ENCODE measurements at regions not wholly inside any gene's neighbourhood (a gene's known extent, or its start where the extent isn't known, plus 50 kb on each side); places are given as distances from the start of the nearest gene placed in this dataset.

GRCh38 chr14:89618811-89619551 lies 201.9 kb upstream of the FOXN3 start:
- ChIA-PET POLR2A (interaction anchor here (0.6 kb wide), 1 partner anchor 193 kb away, joined by 5 read pairs; no protein-coding TSS in a partner anchor), CTCF (interaction anchor here (1.2 kb wide), 1 partner anchor 296 kb away, joined by 3 read pairs; no protein-coding TSS in a partner anchor)
- TF ChIP-seq CTCF (IDR thresholded peaks at IDR 0.05; ENCODE audit: low read depth, low read length) = no peak
- DNase-seq (ENCODE audit: low read depth, low spot score) = no peak
- Histone ChIP-seq H3K27ac (ENCODE audit: low read depth, low read length) (no peak overlapping the region), H3K27me3 (ENCODE audit: control insufficient read depth, insufficient read depth, low read length) (no peaks in the 10 kb centered on the region), H3K9me3 (ENCODE audit: control insufficient read depth, insufficient read depth, low read length) (no peaks in the 10 kb centered on the region; the same call in 1 of the 2 replicates), H3K4me3 (ENCODE audit: low read depth, low read length) (peak overlapping the region; percentile 82)

DNA sequence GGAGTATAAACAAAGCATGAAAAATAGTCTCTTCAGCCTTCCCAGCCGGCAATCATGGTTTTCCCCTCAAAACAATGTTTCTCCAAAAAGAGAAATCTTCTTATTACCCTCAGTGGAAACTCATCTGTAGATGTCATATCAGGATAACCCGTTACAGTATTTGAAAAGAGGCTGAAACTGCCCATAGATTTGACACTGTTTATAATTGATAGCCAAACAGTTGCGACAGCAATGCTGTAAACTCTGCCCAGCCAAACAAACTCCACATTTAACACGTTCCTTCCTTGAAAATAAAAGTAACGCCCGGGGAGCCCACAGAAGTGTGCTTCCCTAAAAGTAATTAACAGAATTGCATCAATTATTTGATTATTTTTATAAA lies 201.3 kb upstream of the FOXN3 start:
- POLR2A ChIA-PET = interaction anchor here (0.5 to 0.6 kb wide), 2 partner anchors 84 to 624 kb away, joined by 4 read pairs; no protein-coding TSS in a partner anchor
- Histone ChIP-seq H3K27me3 (ENCODE audit: control insufficient read depth, insufficient read depth, low read length) (no peaks in the 10 kb centered on the region), H3K27ac (ENCODE audit: low read depth, low read length) (no peak overlapping the region), H3K9me3 (ENCODE audit: control insufficient read depth, insufficient read depth, low read length) (no peaks in the 10 kb centered on the region; the same call in 1 of the 2 replicates), H3K4me3 (ENCODE audit: low read depth, low read length) (peak overlapping the region; percentile 82)
- no peak for TF ChIP-seq CTCF (IDR thresholded peaks at IDR 0.05; ENCODE audit: low read depth, low read length)
- CTCF ChIA-PET = interaction anchor here (1.0 kb wide), 1 partner anchor 297 kb away, joined by 4 read pairs; no protein-coding TSS in a partner anchor
- DNase-seq (ENCODE audit: low read depth, low spot score) = no peak

- Histone ChIP-seq H3K27me3 (ENCODE audit: control insufficient read depth, insufficient read depth, low read length) (no peaks in the 10 kb centered on the region), H3K4me3 (ENCODE audit: low read depth, low read length) (peak overlapping the region; percentile 82), H3K27ac (ENCODE audit: low read depth, low read length) (peak overlapping the region; percentile 59), H3K9me3 (ENCODE audit: control insufficient read depth, insufficient read depth, low read length) (no peaks in the 10 kb centered on the region; the same call in 1 of the 2 replicates)
- no peak for DNase-seq (ENCODE audit: low read depth, low spot score)
- POLR2A ChIA-PET = interaction anchor here (0.5 to 0.7 kb wide), 3 partner anchors 18 to 623 kb away, joined by 3 to 4 read pairs (median 4); no protein-coding TSS in a partner anchor
- TF ChIP-seq CTCF (IDR thresholded peaks at IDR 0.05; ENCODE audit: low read depth, low read length) = no peak
- CTCF ChIA-PET = interaction anchor here (1.0 kb wide), 1 partner anchor 297 kb away, joined by 4 read pairs; no protein-coding TSS in a partner anchor
Observed at GRCh38 chr14:89617481-89618329, 200.7 kb upstream of the FOXN3 start.

GRCh38 chr14:89616852-89617341 lies 199.9 kb upstream of the FOXN3 start:
- H3K27me3 ChIP-seq (ENCODE audit: control insufficient read depth, insufficient read depth, low read length) = no peaks in the 10 kb centered on the region
- DNase-seq (ENCODE audit: low read depth, low spot score) = no peak
- no peak overlapping the region for H3K27ac ChIP-seq (ENCODE audit: low read depth, low read length)
- H3K4me3 ChIP-seq (ENCODE audit: low read depth, low read length) = peak overlapping the region; percentile 82
- CTCF ChIA-PET = no interaction called here
- POLR2A ChIA-PET = no interaction called here
- H3K9me3 ChIP-seq (ENCODE audit: control insufficient read depth, insufficient read depth, low read length) = no peaks in the 10 kb centered on the region
- no peak for TF ChIP-seq CTCF (IDR thresholded peaks at IDR 0.05; ENCODE audit: low read depth, low read length)

Data from AG04450 (cell line).